ENCODE measurements at regions not wholly inside any gene's neighbourhood (a gene's known extent, or its start where the extent isn't known, plus 50 kb on each side); places are given as distances from the start of the nearest gene placed in this dataset.

GRCh38 chr6:1077478-1078416 is 234.2 kb upstream of the FOXQ1 start:
- no peak for ATAC-seq
- no peaks in the 10 kb centered on the region for H3K27me3 Mint-ChIP-seq (ENCODE audit: low read depth)
- H3K4me1 Mint-ChIP-seq, result no peaks in the 10 kb centered on the region
- ChIA-PET CTCF (no interaction called here), POLR2A (no interaction called here)
- no peak for TF ChIP-seq TP53 (CRISPR knock-in tag; IDR thresholded peaks at IDR 0.05)
- H3K36me3 Mint-ChIP-seq, result no peaks in the 10 kb centered on the region
- no peak overlapping the region for H3K4me3 Mint-ChIP-seq
- DNase-seq (ENCODE audit: low spot score), result no peak
- H3K27ac Mint-ChIP-seq, result no peak overlapping the region
- no peaks in the 10 kb centered on the region for H3K9me3 Mint-ChIP-seq

GRCh38 chr6:1076531-1077459 is 235.1 kb upstream of the FOXQ1 start:
- TF ChIP-seq, protein P1, sequence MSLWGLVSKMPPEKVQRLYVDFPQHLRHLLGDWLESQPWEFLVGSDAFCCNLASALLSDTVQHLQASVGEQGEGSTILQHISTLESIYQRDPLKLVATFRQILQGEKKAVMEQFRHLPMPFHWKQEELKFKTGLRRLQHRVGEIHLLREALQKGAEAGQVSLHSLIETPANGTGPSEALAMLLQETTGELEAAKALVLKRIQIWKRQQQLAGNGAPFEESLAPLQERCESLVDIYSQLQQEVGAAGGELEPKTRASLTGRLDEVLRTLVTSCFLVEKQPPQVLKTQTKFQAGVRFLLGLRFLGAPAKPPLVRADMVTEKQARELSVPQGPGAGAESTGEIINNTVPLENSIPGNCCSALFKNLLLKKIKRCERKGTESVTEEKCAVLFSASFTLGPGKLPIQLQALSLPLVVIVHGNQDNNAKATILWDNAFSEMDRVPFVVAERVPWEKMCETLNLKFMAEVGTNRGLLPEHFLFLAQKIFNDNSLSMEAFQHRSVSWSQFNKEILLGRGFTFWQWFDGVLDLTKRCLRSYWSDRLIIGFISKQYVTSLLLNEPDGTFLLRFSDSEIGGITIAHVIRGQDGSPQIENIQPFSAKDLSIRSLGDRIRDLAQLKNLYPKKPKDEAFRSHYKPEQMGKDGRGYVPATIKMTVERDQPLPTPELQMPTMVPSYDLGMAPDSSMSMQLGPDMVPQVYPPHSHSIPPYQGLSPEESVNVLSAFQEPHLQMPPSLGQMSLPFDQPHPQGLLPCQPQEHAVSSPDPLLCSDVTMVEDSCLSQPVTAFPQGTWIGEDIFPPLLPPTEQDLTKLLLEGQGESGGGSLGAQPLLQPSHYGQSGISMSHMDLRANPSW (CRISPR knock-in tag; conservative IDR thresholded peaks at IDR 0.05; ENCODE audit: low read depth), result no peak
- TF ChIP-seq ZNF532 (CRISPR knock-in tag; IDR thresholded peaks at IDR 0.05; ENCODE audit: borderline replicate concordance), result no peak
- TF ChIP-seq ATF1 (CRISPR knock-in tag; IDR thresholded peaks at IDR 0.05), result no peak
- Mint-ChIP-seq H3K4me3 (no peak overlapping the region), H3K27me3 (ENCODE audit: low read depth) (no peaks in the 10 kb centered on the region), H3K4me1 (no peaks in the 10 kb centered on the region), H3K36me3 (no peaks in the 10 kb centered on the region), H3K27ac (no peak overlapping the region), H3K9me3 (no peaks in the 10 kb centered on the region)
- DNase-seq (ENCODE audit: low spot score) (no peak), ATAC-seq (no peak)
- ChIA-PET CTCF (no interaction called here), POLR2A (no interaction called here)

- Mint-ChIP-seq H3K4me1 (no peaks in the 10 kb centered on the region), H3K27me3 (ENCODE audit: low read depth) (no peaks in the 10 kb centered on the region), H3K36me3 (no peaks in the 10 kb centered on the region), H3K9me3 (no peaks in the 10 kb centered on the region), H3K4me3 (no peak overlapping the region), H3K27ac (no peak overlapping the region)
- ChIA-PET CTCF (interaction anchor here (0.5 kb wide), 1 partner anchor 237 kb away, joined by 3 read pairs; no protein-coding TSS in a partner anchor), POLR2A (no interaction called here)
- TF ChIP-seq ZNF671 (CRISPR knock-in tag; IDR thresholded peaks at IDR 0.05) (no peak), CDX4 (CRISPR knock-in tag; IDR thresholded peaks at IDR 0.05; ENCODE audit: borderline replicate concordance) (no peak), FOXK1 (CRISPR knock-in tag; IDR thresholded peaks at IDR 0.05) (no peak), MYBL2 (CRISPR knock-in tag; IDR thresholded peaks at IDR 0.05) (no peak)
- ATAC-seq (no peak), DNase-seq (ENCODE audit: low spot score) (no peak)
These were observed 236.0 kb upstream of the FOXQ1 start for GRCh38 chr6:1075880-1076279.
